Pancreas (tissue), 10 donors: ENCODE measurements at regions not wholly inside any gene's neighbourhood (a gene's known extent, or its start where the extent isn't known, plus 50 kb on each side); places are given as distances from the start of the nearest gene placed in this dataset.

Experiments used
- ATAC-seq, 4 donors: fragments of 200-7000 bp; cut with Tn5 transposase; one replicate each; pipeline versions ENCODE4 v1.8.0 to v1.9.1; 2020; ENCODE audit warnings: mild to moderate bottlenecking in 4 of 4, moderate library complexity in 4 of 4
- DNase-seq, 6 donors: peaks; one replicate each; pipeline ENCODE4 v3.0.0-alpha.2; 2020
- FAIRE-seq: peaks from 2 replicates; lab custom pipeline; 2012; peaks lifted over from hg19 to GRCh38; lab: Jason Lieb, UNC
- H3K27ac ChIP-seq, 4 donors: fragments of 200-600 bp; sonication (generic); 1 replicate in 3 of 4; 2 replicates in 1 of 4; pipeline versions ENCODE4 v1.5.0 to v1.8.0; 2020
- H3K27me3 ChIP-seq, 4 donors: fragments of 200-600 bp; one replicate each; pipeline ENCODE4 v1.8.0; 2021
- H3K36me3 ChIP-seq, 3 donors: fragments of 200-600 bp; sonication (generic) in 1 of 3; one replicate each; pipeline versions ENCODE4 v1.5.0 to v1.8.0; 2020 to 2021
- H3K4me1 ChIP-seq, 3 donors: fragments of 200-600 bp; one replicate each; pipeline ENCODE4 v1.8.0; 2021
- H3K4me3 ChIP-seq, 4 donors: fragments of 200-600 bp; sonication (generic) in 2 of 4; one replicate each; pipeline versions ENCODE4 v1.5.0 to v1.8.0; 2020 to 2021
- H3K9me3 ChIP-seq, 4 donors: fragments of 200-600 bp; one replicate each; pipeline ENCODE4 v1.8.0; 2021
- WGBS, 2 donors: extraction: QIAGEN DNeasy Blood & Tissue Kit; methylation state at CpG; one replicate each; pipeline ENCODE4 v1.1.7; 2013; 5-methylcytosine and 5-hydroxymethylcytosine counted together
- intact Hi-C, 3 donors: fragments of 100-400 bp; cut with DNase I; formaldehyde crosslinking; loops; one replicate each; pipeline versions ENCODE4 v1.11.1 to v1.14.2; 2022
- TF ChIP-seq, protein P1 (sequence below), 4 donors: fragments of 200-600 bp; sonication (generic) in 3 of 4; IDR thresholded peaks; one replicate each; pipeline versions ENCODE4 v1.5.0 to v1.8.0; 2021; ENCODE audit warnings: antibody characterized with exemption in 4 of 4
- donor health status: healthy with polysubstance abuse.
- donor health status: DM: no; HTN: no; CAD: no; lungs with moderate emphysema.
- donor health status: DM: no; HTN: no; CAD: no.
- donor health status: control.
- donor health status: control.
- donor health status: Bipolar disorder and iron deficiency.
- donor health status: DM: yes; HTN: yes; CAD: no.
- donor health status: DM: no; HTN: no; CAD: no.
- donor health status: DM: no; HTN: no; CAD: no.
- donor health status: DM: yes; HTN: yes; CAD: no.

DNA sequence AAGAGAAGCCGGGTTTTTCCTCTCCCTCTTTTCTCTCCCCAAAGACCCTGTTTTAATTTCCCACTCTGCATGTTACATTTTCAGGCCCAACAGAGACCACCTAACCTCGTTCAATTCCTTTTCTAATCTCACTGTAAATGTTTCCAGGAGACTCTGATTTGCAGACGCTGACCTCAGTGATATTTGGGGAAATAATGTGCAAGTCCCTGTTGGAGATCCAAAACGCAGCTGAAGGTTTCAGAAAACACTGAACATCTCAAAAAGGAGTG is 386.6 kb downstream of the NPIPA8 start:
- no peak for FAIRE-seq
- 9 to 18% methylated on average over 4 of the region's 4 CpGs for WGBS, 2 donors
- no peaks in the 10 kb centered on the region for H3K9me3 ChIP-seq
- H3K27ac ChIP-seq, result no peak overlapping the region
- TF ChIP-seq, protein P1, sequence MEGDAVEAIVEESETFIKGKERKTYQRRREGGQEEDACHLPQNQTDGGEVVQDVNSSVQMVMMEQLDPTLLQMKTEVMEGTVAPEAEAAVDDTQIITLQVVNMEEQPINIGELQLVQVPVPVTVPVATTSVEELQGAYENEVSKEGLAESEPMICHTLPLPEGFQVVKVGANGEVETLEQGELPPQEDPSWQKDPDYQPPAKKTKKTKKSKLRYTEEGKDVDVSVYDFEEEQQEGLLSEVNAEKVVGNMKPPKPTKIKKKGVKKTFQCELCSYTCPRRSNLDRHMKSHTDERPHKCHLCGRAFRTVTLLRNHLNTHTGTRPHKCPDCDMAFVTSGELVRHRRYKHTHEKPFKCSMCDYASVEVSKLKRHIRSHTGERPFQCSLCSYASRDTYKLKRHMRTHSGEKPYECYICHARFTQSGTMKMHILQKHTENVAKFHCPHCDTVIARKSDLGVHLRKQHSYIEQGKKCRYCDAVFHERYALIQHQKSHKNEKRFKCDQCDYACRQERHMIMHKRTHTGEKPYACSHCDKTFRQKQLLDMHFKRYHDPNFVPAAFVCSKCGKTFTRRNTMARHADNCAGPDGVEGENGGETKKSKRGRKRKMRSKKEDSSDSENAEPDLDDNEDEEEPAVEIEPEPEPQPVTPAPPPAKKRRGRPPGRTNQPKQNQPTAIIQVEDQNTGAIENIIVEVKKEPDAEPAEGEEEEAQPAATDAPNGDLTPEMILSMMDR (IDR thresholded peaks at IDR 0.05), result no peak
- no peaks in the 10 kb centered on the region for H3K4me1 ChIP-seq
- ATAC-seq, result no peak
- H3K4me3 ChIP-seq, result no peak overlapping the region
- no peak for DNase-seq
- intact Hi-C loops, result no loop called here
- no peaks in the 10 kb centered on the region for H3K36me3 ChIP-seq
- no peaks in the 10 kb centered on the region for H3K27me3 ChIP-seq

DNA sequence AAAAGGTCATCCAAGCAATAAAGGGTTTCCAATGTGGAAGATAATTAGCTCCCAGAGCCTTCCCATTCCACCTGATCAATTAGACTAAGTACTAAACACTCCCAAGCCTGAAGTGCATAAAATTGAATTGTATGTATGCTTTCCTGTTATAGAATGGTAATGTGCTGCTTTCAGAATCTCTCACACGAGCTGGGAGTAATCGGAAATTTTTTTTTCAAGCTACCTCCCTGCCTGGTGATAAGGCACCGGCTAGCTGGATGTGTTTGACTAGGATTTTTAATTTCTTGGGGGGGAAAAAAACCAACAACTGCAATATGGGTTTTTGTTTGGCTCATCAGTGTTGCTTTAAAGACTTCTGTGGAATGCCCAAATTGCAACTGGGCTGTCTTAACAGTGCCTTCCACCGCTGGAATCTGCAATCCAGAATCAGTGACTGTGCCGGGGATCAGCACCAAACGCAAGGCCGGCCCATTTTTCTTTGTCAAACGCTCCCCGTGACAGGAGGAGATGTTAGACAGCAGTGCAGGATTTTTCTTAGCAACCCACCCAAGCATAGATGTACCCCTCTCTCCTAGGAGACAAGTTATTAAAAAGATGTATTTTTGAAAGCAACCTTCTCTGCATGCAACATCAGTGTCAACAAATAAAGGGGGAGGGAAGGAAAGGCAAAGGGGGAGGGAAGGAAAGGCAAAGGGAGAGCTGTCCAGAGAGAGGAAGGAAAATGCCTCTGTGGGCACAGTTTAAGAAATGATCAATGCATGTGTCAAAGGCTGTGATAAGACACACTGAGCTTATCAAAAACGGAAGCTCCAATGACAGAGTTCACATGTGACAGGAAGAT is 387.2 kb downstream of the NPIPA8 start:
- intact Hi-C loops, result no loop called here
- no peak overlapping the region for H3K4me3 ChIP-seq
- no peaks in the 10 kb centered on the region for H3K27me3 ChIP-seq
- 12 to 13% methylated on average over 10 of the region's 10 CpGs for WGBS, 2 donors
- H3K27ac ChIP-seq, result no peak overlapping the region
- H3K9me3 ChIP-seq, result no peaks in the 10 kb centered on the region
- ATAC-seq (no peak), FAIRE-seq (no peak), DNase-seq (no peak)
- H3K36me3 ChIP-seq, result no peaks in the 10 kb centered on the region
- TF ChIP-seq, protein P1 (IDR thresholded peaks at IDR 0.05), result no peak
- H3K4me1 ChIP-seq, result no peaks in the 10 kb centered on the region

DNA sequence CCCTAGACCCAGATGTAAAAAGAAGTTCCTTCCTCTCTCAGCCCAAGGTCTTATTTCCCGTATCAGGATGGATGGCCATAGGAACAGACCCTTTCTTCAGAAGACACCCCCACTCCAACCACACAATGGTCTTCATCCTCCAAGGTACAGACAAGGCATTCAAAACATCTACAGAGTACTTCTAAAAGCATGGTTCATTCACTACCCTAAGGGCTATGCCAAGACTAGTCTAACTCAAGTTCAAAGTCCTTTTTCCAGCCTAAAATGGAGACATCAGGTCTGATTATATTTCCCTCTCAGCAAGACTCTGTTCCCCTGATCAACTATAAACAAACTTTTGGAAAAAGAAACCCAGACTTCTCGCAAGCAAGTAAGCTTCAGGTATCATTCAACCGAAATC is 388.9 kb downstream of the NPIPA8 start:
- no peak overlapping the region for H3K4me3 ChIP-seq
- H3K9me3 ChIP-seq, result no peaks in the 10 kb centered on the region
- 88 to 91% methylated on average over 3 of the region's 3 CpGs for WGBS, 2 donors
- H3K4me1 ChIP-seq, result no peaks in the 10 kb centered on the region
- ATAC-seq, result no peak
- no peaks in the 10 kb centered on the region for H3K36me3 ChIP-seq
- no peak for DNase-seq
- H3K27me3 ChIP-seq, result no peaks in the 10 kb centered on the region
- no peak for FAIRE-seq
- no peak overlapping the region for H3K27ac ChIP-seq
- TF ChIP-seq, protein P1 (IDR thresholded peaks at IDR 0.05), result no peak
- intact Hi-C loops, result no loop called here

DNA sequence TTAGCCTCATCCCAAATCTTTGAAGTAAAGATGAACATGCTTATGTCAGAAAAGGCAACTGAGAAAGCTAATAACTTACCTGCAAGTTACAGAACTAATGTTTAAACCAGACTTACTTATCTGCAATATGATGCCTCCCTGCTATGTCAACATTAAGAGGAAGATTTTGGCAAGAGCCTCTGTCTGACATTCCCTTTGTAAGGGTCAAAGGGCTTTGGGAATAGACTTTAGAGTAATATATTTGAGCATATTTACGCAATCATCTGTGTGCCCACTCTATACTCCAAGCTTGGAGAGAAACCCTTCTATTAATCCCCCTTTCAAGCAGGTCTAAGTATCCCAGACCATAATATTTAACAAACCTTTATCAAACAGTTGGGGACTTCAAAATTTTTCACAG is 389.4 kb downstream of the NPIPA8 start:
- intact Hi-C loops, result no loop called here
- H3K9me3 ChIP-seq, result no peaks in the 10 kb centered on the region
- no peaks in the 10 kb centered on the region for H3K36me3 ChIP-seq
- no peak overlapping the region for H3K4me3 ChIP-seq
- TF ChIP-seq, protein P1 (IDR thresholded peaks at IDR 0.05), result no peak
- H3K27ac ChIP-seq, result no peak overlapping the region
- DNase-seq, result no peak
- no peak for ATAC-seq
- H3K27me3 ChIP-seq, result no peaks in the 10 kb centered on the region
- FAIRE-seq, result no peak
- H3K4me1 ChIP-seq, result no peaks in the 10 kb centered on the region
- 60 to 81% methylated on average over 1 of the region's 1 CpG for WGBS, 2 donors

DNA sequence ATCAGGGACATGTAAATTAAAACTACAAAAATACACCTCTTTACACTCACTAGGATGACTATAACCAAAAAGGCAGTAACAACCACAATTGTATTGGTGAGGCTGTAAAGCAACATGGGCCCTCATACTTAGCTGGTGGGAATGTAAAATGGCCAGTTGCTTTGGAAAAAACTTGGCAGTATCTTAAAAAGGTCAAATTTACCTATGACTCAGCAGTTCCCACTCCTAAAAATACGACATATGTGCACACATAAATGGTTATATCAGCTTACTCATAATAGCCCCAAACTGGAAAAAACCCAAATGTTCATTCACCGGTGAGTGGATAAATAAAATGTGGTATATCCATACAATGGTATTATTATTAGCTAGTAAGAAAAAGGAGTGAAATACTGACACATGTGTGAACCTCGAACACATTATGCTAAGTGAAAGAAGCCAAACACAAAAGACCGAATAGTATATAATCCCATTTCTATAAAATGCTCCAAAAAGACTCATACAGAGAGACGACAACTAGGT is 391.4 kb downstream of the NPIPA8 start:
- Histone ChIP-seq H3K27ac (no peak overlapping the region), H3K4me3 (no peak overlapping the region), H3K9me3 (no peaks in the 10 kb centered on the region), H3K36me3 (no peaks in the 10 kb centered on the region), H3K27me3 (no peaks in the 10 kb centered on the region), H3K4me1 (no peaks in the 10 kb centered on the region)
- TF ChIP-seq, protein P1 (IDR thresholded peaks at IDR 0.05), result no peak
- 68 to 80% methylated on average over 5 of the region's 5 CpGs for WGBS, 2 donors
- FAIRE-seq, result no peak
- ATAC-seq, result no peak
- intact Hi-C loops, result no loop called here
- DNase-seq, result no peak
